ENCODE measurements at regions not wholly inside any gene's neighbourhood (a gene's known extent, or its start where the extent isn't known, plus 50 kb on each side); places are given as distances from the start of the nearest gene placed in this dataset.

- ATAC-seq (no peak), DNase-seq (no peak)
- intact Hi-C loops (cut with DNase I), result no loop called here
Measured at GRCh38 chr5:165919196-165919595, 2372.2 kb upstream of the WWC1 start.

DNA sequence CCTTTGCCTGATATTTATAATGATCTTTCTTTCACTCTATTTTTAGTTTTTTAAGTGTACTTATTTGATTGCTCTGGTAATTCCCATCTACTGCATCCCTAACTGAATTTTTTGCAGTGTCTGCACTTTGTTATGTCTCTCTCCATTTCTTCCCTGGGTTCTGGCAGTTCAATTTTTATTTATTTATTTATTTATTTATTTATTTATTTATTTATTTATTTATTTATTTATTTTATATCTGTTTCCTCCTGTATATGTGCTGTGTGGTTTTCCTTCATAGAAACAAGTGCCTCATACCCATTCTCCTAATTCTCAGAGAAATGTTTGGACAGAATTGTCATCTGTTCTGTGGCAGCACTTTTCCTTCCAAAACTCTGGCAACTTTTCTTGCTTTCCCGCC is 2370.8 kb upstream of the WWC1 start:
- intact Hi-C loops (cut with DNase I), result no loop called here
- ATAC-seq (no peak), DNase-seq (no peak)

GRCh38 chr5:165928971-165929370 is 2362.5 kb upstream of the WWC1 start:
- intact Hi-C loops (cut with DNase I), result no loop called here
- ATAC-seq (no peak), DNase-seq (no peak)

- no peak for ATAC-seq
Measured at GRCh38 chr5:165940541-165940940, 2350.9 kb upstream of the WWC1 start.

DNA sequence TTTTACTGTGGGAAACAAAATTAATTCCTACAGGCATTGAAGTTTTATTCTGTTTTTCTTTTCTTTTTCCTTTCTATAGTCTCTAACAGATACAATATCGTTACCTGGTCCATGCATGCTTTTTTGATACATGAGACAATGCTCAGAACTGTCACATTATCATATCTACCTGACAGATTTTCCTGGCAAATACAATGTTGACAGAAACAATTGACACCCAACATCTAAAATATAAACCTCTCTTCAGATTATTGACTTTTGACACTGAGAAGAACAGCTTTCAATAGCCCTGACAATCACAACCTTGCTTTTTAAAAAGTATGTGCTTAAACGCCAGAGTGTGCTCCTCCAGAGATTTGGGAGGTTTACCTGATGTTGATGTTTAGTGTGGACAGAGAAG is 2334.6 kb upstream of the WWC1 start:
- no peak for ATAC-seq
- intact Hi-C loops (cut with DNase I), result no loop called here
- DNase-seq, result no peak

More at GRCh38 chr5:165940541-165940940, 2350.9 kb upstream of the WWC1 start:
- no peak for DNase-seq
- intact Hi-C loops (cut with DNase I), result no loop called here

GRCh38 chr5:165981671-165982070 is 2309.8 kb upstream of the WWC1 start:
- no peak for DNase-seq
- ATAC-seq, result no peak
- intact Hi-C loops (cut with DNase I), result no loop called here

DNA sequence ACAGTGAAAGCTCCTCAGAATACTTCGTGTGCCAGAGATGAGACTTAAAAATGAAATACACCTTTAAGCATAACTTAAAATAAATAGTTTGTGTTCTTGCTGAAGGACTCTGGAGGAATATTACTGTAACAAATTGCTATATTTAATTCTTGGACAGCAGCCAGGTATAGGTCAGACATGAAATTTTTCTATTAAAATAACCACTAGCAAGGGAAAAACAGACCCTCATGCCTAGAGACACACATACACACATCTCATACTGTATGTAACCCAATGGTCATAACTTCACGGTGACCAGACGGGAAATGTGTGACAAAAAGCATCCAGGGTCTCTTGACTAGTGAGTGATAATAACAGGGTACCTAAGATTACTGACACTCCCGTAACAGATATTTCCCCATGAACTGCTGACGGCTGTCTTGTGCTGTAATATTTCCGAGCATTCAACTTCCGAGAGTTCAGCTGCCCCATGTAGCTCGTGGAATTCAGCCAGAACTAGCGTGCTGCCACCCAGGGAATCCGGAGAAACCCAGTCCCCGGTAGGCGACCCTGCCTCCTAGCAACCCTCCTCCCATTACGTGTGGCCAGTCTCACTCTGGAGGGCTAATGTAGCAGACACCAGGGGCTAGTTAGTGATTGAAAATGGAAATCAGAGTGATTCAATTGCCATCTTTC is 2295.1 kb upstream of the WWC1 start:
- ATAC-seq, result no peak
- peak; percentile 26 for DNase-seq
- intact Hi-C loops (cut with DNase I), result no loop called here

GRCh38 chr5:165999693-166000320 is 2291.6 kb upstream of the WWC1 start:
- ATAC-seq (no peak), DNase-seq (no peak)
- intact Hi-C loops (cut with DNase I), result no loop called here

- DNase-seq, result no peak
- intact Hi-C loops (cut with DNase I), result no loop called here
- no peak for ATAC-seq
Measured at GRCh38 chr5:166004006-166004405, 2287.4 kb upstream of the WWC1 start.

DNA sequence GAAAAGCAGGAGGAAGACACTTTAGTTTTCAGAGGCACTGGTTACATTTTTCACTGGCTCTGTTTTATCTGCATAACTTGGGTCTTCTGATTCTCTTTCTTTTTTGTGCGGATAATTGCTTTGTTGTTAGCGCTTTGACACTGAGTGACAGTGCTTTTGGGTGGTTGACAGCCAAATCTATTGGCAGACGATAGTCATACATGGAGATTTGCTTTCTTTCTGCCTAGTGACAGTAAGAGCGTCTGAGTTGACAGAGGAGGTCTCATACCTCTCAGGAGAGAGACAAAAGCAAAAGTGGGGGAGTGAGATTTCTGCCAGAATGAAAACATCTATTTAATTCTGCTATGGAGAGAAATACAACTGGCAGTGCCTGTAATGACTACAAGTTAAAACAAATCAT is 2278.0 kb upstream of the WWC1 start:
- DNase-seq (no peak), ATAC-seq (no peak)
- intact Hi-C loops (cut with DNase I), result no loop called here

GRCh38 chr5:166014256-166014655 is 2277.2 kb upstream of the WWC1 start:
- intact Hi-C loops (cut with DNase I), result no loop called here
- DNase-seq, result no peak
- no peak for ATAC-seq

DNA sequence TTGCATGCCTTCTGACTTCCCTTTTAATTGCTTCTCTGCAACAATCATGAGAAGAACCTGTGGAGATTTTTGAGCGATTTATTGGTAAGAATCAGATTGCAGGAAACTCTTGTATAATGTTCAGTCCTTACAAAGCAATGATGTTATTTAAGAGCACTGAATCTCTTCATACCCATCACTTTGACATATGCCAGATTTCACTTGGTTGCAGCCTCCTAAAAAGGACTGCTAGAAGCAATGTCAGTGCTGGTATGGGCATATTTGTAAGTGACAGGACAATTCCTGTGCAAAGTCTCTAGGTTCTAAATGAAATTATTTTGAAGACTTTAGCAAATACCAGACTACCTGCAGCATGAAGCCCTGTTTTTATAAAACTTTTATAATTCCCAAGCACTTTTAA is 2272.7 kb upstream of the WWC1 start:
- DNase-seq (no peak), ATAC-seq (no peak)
- intact Hi-C loops (cut with DNase I), result no loop called here

- DNase-seq, result no peak
Measured at GRCh38 chr5:166022065-166022464, 2269.4 kb upstream of the WWC1 start.

DNA sequence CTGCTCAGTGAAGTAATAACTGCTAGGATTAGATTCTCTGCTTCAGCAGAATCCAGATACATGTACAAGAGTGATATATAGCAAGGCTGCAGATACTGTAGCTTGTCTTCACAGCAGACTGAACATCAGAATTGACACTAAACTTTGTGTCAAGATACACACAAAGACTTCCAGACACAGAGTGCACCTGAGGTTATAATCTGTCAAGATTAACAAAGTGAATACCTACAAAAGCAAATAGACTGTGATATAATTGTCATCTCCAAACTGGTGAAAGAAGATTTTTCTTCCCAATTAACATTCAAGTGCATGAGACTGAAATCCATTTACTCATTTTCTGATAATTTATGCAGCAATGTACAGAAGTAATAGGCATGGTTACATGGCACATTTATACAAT is 2266.5 kb upstream of the WWC1 start:
- intact Hi-C loops (cut with DNase I), result no loop called here
- DNase-seq, result no peak
- ATAC-seq, result no peak

More at GRCh38 chr5:166022065-166022464, 2269.4 kb upstream of the WWC1 start:
- intact Hi-C loops (cut with DNase I), result no loop called here
- ATAC-seq, result no peak

- intact Hi-C loops (cut with DNase I), result no loop called here
Measured at GRCh38 chr5:166027582-166027981, 2263.9 kb upstream of the WWC1 start.

GRCh38 chr5:166031926-166032325 is 2259.5 kb upstream of the WWC1 start:
- ATAC-seq (no peak), DNase-seq (no peak)
- intact Hi-C loops (cut with DNase I), result no loop called here

More at GRCh38 chr5:166027582-166027981, 2263.9 kb upstream of the WWC1 start:
- ATAC-seq (no peak), DNase-seq (no peak)

- no peak for DNase-seq
- intact Hi-C loops (cut with DNase I), result no loop called here
Measured at GRCh38 chr5:166032601-166033000, 2258.8 kb upstream of the WWC1 start.

GRCh38 chr5:166045961-166046360 is 2245.5 kb upstream of the WWC1 start:
- intact Hi-C loops (cut with DNase I), result no loop called here
- no peak for ATAC-seq

More at GRCh38 chr5:166032601-166033000, 2258.8 kb upstream of the WWC1 start:
- no peak for ATAC-seq

DNA sequence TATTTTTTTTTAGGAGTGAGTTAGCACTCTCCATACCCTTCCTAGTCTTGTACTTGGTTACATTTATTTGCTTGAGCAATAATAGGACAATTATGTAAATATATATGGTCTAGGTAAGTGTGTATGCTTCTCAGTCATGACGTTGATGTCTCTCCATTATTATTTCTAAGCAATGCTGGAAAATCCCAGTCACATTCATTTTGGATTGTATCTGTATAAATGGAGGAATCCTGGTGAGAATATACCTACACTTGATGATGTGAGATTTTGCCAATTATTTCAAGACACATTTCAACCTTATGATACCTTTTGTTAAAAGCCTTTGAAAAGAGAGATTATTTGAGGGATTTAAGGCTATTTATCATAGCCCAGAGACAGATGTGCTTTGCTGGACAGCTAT is 2244.5 kb upstream of the WWC1 start:
- DNase-seq, result no peak
- ATAC-seq, result no peak
- intact Hi-C loops (cut with DNase I), result no loop called here

More at GRCh38 chr5:166045961-166046360, 2245.5 kb upstream of the WWC1 start:
- no peak for DNase-seq

DNA sequence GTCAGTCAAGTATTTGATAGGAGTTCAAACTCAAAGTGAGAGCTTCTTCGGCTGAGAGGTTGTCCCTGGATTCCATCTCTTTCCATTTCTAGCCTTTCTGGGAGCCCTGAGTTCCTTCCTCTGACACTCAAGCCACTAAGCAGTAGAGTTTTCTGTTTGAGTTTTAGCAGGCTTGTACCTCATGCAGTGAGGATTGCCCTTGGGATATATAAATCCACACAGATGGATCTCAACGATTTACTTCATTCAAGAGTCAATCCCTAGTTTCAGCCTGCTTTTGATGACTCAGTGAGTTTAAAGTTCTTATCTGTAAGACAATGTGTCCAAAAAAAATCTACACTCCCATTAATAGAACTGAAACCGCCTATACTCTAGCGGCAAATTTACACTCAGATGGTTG is 2240.9 kb upstream of the WWC1 start:
- DNase-seq, result no peak
- no peak for ATAC-seq
- intact Hi-C loops (cut with DNase I), result no loop called here

DNA sequence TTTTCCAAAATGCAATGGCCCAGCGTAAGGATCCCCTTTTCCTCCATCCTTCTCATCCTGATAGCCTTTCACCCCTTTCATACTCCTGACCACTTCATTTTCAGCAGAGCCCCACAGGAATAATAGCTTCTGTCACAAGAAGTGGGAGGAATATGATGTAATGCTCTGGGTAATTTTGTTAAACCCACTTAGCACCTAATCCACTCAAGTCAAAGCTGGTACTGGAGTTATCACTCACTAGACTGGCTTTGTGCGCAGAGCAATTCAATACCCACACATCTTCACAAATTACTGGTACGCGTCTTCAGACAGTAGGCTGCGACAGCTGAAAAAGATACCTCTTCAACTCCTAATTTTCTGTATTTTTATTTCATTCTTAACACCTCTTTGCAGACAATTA is 2232.8 kb upstream of the WWC1 start:
- intact Hi-C loops (cut with DNase I), result no loop called here
- no peak for ATAC-seq
- DNase-seq, result no peak

Data from left cardiac atrium (tissue), 4 donors.